ENCODE measurements at regions not wholly inside any gene's neighbourhood (a gene's known extent, or its start where the extent isn't known, plus 50 kb on each side); places are given as distances from the start of the nearest gene placed in this dataset.
"Not testable (repeated sequence)": the region's sequence is repeated elsewhere in the genome, so short reads cannot be mapped to it uniquely, and the experiment has no call there.

DNA sequence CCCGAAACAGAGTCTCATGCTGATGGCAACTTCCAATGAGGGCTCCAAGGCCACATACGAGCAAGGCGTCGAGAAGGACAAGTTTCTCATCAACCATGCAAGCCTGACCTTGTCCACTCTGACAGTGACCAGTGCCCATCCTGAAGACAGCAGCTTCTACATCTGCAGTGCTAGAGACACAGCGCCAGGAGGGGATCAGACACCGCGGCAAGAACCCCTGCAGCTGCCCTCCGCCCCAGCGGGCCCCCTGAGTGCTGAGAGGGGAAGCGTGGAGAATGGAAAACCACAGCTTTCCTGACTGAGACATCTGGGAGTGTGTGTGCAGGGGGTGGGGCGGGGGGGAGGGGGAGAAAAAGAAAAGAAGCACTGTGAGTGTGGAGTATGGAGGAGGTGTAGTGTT lies 122.0 kb upstream of the PRSS1 start:
- TF ChIP-seq, protein P1, sequence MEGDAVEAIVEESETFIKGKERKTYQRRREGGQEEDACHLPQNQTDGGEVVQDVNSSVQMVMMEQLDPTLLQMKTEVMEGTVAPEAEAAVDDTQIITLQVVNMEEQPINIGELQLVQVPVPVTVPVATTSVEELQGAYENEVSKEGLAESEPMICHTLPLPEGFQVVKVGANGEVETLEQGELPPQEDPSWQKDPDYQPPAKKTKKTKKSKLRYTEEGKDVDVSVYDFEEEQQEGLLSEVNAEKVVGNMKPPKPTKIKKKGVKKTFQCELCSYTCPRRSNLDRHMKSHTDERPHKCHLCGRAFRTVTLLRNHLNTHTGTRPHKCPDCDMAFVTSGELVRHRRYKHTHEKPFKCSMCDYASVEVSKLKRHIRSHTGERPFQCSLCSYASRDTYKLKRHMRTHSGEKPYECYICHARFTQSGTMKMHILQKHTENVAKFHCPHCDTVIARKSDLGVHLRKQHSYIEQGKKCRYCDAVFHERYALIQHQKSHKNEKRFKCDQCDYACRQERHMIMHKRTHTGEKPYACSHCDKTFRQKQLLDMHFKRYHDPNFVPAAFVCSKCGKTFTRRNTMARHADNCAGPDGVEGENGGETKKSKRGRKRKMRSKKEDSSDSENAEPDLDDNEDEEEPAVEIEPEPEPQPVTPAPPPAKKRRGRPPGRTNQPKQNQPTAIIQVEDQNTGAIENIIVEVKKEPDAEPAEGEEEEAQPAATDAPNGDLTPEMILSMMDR (conservative IDR thresholded peaks at IDR 0.05; ENCODE audit: low read depth, low read length) = not testable (repeated sequence)
- TF ChIP-seq RAD21 (IDR thresholded peaks at IDR 0.05; ENCODE audit: low read length); MXI1 (IDR thresholded peaks at IDR 0.05; ENCODE audit: borderline replicate concordance, low read depth, low read length); CEBPB (IDR thresholded peaks at IDR 0.05; ENCODE audit: low read depth, low read length); POLR2A (IDR thresholded peaks at IDR 0.05; ENCODE audit: low read depth, low read length); RFX5 (IDR thresholded peaks at IDR 0.05; ENCODE audit: low read depth, low read length); NFE2L2 (IDR thresholded peaks at IDR 0.05; ENCODE audit: low read depth, low read length); SMC3 (IDR thresholded peaks at IDR 0.05; ENCODE audit: low read depth, low read length); FOS (IDR thresholded peaks at IDR 0.05; ENCODE audit: low read depth, low read length); BHLHE40 (IDR thresholded peaks at IDR 0.05; ENCODE audit: low read depth, low read length): not testable (repeated sequence)
